GM18867 (cell line): ENCODE measurements at regions not wholly inside any gene's neighbourhood (a gene's known extent, or its start where the extent isn't known, plus 50 kb on each side); places are given as distances from the start of the nearest gene placed in this dataset.
"Not testable (repeated sequence)": the region's sequence is repeated elsewhere in the genome, so short reads cannot be mapped to it uniquely, and the experiment has no call there.

Experiments used
- ATAC-seq: cut with Tn5 transposase; IDR thresholded peaks from one replicate; pipeline ENCODE4 v1.9.1; 2021; ENCODE audit warnings: mild to moderate bottlenecking, moderate library complexity; ENCODE audit not compliant: unreplicated experiment

DNA sequence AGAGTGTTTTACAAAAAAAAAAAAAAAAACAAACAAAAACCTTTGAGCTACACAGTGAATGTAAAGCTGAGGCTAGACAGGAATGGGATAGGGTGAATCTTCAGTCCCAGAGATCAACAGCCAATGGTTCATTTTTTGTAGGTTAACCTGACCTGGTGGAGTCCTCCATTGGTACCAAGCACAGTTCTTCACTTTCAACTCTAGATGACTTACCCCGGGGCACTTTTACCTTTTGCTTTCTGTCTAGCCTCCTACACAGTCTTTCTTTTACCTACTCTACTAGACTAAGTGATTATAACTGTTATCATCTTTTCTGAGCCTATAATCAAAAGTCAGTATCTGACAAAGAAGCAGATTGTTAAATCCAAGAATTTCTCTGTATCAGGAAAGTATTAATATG lies 50.9 kb downstream of the ANXA2R start:
- no peak for ATAC-seq

GRCh38 chr5:42988568-42988967 lies 51.6 kb downstream of the ANXA2R start:
- ATAC-seq: no peak

GRCh38 chr5:42985129-42986037 lies 54.7 kb downstream of the ANXA2R start:
- no peak for ATAC-seq

DNA sequence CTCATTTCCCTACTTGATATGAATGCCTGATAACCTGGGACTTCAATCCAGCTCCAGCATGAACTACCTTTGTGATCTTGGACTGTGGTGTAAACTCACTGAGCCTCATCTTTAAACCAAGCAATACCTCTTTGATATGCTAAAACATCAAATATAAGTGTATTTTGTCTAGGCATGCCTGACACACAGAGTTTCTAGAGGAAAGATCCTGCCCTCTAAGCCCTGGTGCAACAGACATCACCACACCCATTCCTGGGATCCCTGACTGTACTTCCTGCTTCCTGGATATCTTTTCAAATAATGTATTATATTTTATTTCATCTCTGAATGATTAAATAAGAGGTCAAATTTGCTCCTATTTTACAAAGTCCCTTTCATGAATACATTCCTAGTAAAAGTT lies 55.8 kb downstream of the ANXA2R start:
- no peak for ATAC-seq

DNA sequence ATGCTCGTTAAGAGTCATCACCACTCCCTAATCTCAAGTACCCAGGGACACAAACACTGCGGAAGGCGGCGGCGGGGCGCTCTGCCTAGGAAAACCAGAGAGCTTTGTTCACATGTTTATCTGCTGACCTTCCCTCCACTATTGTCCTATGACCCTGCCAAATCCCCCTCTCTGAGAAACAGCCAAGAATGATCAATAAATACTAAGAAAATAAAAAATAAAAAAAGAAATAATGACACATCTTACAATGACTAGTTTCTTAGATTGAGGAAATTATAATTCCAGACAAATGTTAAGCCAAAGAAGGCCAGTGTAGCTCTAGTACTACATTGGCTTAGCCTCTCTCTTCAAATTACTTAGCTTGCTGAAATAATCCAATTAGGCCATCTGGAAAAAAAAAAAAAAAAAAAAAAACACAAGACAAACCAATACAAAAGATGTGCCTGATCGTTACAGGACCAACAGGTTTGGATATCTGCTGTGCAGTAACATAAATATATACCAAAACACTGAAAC lies 58.0 kb downstream of the ANXA2R start:
- ATAC-seq: no peak

DNA sequence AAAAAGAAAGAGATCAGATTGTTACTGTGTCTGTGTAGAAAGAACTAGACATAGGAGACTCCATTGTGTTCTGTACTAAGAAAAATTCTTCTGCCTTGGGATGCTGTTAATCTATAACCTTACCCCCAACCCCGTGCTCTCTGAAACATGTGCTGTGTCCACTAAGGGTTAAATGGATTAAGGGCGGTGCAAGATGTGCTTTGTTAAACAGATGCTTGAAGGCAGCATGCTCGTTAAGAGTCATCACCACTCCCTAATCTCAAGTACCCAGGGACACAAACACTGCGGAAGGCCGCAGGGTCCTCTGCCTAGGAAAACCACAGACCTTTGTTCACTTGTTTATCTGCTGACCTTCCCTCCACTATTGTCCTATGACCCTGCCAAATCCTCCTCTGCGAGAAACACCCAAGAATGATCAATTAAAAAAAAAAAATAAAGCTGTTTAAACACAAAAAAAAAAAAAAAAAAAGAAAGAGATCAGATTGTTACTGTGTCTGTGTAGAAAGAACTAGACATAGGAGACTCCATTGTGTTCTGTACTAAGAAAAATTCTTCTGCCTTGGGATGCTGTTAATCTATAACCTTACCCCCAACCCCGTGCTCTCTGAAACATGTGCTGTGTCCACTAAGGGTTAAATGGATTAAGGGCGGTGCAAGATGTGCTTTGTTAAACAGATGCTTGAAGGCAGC lies 58.6 kb downstream of the ANXA2R start:
- ATAC-seq: not testable (repeated sequence)

GRCh38 chr5:42981015-42981414 lies 59.1 kb downstream of the ANXA2R start:
- ATAC-seq: not testable (repeated sequence)

DNA sequence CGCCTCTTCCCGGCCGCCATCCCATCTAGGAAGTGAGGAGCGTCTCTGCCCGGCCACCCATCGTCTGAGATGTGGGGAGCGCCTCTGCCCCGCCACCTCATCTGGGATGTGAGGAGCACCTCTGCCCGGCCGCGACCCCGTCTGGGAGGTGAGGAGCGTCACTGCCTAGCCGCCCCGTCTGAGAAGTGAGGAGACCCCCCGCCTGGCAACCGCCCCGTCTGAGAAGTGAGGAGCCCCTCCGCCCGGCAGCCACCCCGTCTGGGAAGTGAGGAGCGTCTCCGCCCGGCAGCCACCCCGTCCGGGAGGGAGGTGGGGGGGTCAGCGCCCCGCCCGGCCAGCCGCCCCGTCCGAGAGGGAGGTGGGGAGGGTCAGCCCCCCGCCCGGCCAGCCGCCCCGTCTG lies 59.7 kb downstream of the ANXA2R start:
- ATAC-seq: not testable (repeated sequence)

GRCh38 chr5:42979242-42979641 lies 60.9 kb downstream of the ANXA2R start:
- not testable (repeated sequence) for ATAC-seq

- no peak for ATAC-seq
These were observed 65.6 kb downstream of the ANXA2R start for GRCh38 chr5:42974536-42974935.

- no peak for ATAC-seq
These were observed 69.2 kb downstream of the ANXA2R start for GRCh38 chr5:42970636-42971559.

- no peak for ATAC-seq
These were observed 74.2 kb downstream of the ANXA2R start for GRCh38 chr5:42965934-42966333.

DNA sequence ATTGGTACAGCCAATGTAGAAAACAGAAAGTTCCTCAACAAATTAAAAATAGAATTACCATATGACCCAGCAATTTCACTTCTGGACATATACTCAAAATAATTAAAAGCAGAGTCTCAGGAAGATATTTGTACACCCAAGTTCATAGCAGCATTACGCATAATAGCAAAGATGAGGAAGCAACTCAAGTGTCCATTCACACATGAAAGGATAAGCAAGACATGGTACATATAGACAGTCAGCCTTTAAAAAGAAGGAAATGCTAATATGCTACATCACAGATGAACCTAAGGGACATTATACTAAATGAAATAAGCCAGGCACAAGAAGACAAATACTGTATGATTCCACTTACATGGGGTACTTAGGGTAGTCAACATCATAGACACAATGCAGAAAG lies 76.7 kb downstream of the ANXA2R start:
- ATAC-seq: no peak

DNA sequence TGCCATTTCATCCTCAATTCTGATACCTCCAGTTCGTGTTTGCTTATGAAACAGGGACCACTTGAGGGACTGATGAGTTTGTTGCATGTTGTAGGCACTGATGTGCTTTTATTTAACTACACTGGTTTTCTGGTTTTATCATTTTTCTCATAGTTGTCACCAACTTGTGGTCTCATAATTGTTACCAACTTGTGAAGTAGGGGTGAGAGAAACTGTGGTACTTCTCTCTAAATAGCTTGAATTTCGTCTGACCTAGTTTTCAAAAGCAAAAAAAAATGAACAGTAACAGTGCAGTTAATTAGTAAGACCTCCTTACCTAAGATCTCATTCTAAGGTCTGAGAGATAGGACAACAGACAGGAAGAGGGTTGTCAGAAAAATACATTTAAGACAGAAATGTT lies 78.0 kb downstream of the ANXA2R start:
- ATAC-seq: no peak

DNA sequence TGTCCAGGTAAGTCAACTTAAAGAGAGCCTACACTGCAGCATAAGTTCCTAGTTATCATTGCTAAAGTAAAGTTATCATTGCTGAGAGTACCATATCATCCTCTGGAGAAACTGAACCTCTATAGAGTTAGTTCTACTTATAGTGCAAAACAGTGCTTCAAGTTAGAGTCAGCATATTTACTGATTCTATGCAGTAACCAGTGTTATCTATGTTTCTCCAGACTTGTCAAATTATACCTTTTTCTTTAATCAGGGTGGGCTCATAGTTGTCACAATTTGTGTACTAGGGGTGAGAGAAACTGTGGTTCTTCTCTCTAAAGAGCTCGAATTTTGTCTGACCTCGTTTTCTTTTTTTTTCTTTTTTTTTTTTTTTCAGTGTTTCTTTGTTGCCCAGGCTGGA lies 79.6 kb downstream of the ANXA2R start:
- no peak for ATAC-seq

- ATAC-seq: no peak
These were observed 83.6 kb downstream of the ANXA2R start for GRCh38 chr5:42956551-42956950.

GRCh38 chr5:42953041-42953440 lies 87.1 kb downstream of the ANXA2R start:
- no peak for ATAC-seq

DNA sequence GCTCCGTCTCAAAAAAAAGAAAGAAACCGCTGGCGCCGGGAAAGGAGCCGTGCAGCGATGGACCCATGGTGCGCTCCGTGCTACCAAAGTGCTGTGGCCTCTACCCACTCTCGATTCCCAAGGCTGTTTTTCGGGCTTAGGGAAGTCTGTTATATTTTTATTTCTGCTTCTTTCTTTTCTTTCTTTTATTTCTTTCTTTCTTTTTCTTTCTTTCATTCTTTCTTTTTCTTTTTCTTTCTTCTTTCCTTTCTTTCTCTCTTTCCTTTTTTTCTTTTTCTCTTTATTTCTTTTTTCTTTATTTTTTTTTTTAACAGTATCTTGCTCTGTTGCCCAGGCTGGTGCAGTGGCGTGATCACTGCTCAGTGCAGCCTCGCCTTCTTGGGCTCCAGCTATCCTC lies 87.5 kb downstream of the ANXA2R start:
- ATAC-seq: no peak

DNA sequence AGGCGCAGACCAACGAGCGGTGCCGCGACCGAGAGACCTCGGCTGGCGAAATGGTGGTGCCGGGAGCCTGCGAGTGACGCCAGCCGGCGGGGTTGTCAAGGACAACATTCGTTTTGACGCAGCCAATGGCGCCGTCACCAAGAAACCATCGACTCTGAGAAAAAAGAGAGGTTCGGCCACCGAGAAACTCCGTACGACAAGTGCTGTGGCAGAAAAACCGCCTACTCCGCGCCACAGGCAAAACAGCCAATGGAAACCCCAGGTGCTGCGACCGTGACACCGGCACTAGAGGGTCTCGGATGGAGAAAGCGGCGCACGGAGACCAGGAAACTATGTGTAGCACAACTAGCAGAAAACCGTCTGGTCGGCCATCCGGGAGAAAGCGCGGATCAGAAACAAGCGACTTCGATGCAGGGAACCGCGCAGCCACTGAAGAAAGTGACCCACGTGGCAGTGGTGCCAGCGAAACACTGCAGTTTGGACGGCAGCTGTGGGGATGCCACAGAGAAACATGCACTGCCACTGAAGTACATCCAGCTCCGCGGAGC lies 88.8 kb downstream of the ANXA2R start:
- ATAC-seq: peak; percentile 40

- ATAC-seq: peak; percentile 43
These were observed 89.4 kb downstream of the ANXA2R start for GRCh38 chr5:42950456-42951292.
